GM12878 (cell line): ENCODE measurements at regions not wholly inside any gene's neighbourhood (a gene's known extent, or its start where the extent isn't known, plus 50 kb on each side); places are given as distances from the start of the nearest gene placed in this dataset.

Experiments used
- ATAC-seq: fragments of 200-7000 bp; cut with Tn5 transposase; 3 replicates; pipeline ENCODE4 v1.9.1; 2020; ENCODE audit warnings: mild to moderate bottlenecking, moderate library complexity
- BruUV-seq: library from RNA; stranded (reverse); fragments of 400-500 nt; replicated peaks from 2 replicates; lab custom pipeline; 2021; lab: Mats Ljungman, UMichigan
- CTCF ChIA-PET: fragments of 300-600 bp; sonication (Branson Sonifier 250); formaldehyde crosslinking; extraction: SDS; loops from one replicate; lab custom pipeline; 2021; ENCODE audit warnings: inconsistent platforms; lab: Yijun Ruan, JAX
- POLR2A ChIA-PET: fragments of 350-600 bp; formaldehyde crosslinking; extraction: SDS; loops from one replicate; lab custom pipeline; 2021; ENCODE audit warnings: inconsistent platforms; lab: Charles Lee
- RAD21 ChIA-PET: fragments of 300-600 bp; sonication (Branson Sonifier 250); formaldehyde crosslinking; loops from one replicate; lab custom pipeline; 2023; ENCODE audit warnings: antibody characterized with exemption; ENCODE audit not compliant: unreplicated experiment; lab: Charles Lee
- SMC1A ChIA-PET: fragments of 300-600 bp; sonication (Branson Sonifier 250); formaldehyde crosslinking; loops from one replicate; lab custom pipeline; 2023; ENCODE audit not compliant: unreplicated experiment, uncharacterized antibody; lab: Charles Lee
- DNase-seq: peaks from one replicate; pipeline ENCODE4 v3.0.0-alpha.2; 2011; ENCODE audit warnings: low read depth, low spot score
- FAIRE-seq: peaks from 3 replicates; lab custom pipeline; 2011; peaks lifted over from hg19 to GRCh38; lab: Jason Lieb, UNC
- H2AFZ ChIP-seq: 2 replicates; pipeline ENCODE4 v1.6.0; 2011; ENCODE audit warnings: low read depth, low read length, control low read depth; ENCODE audit not compliant: control insufficient read depth
- H3K27ac ChIP-seq: 2 replicates; pipeline ENCODE4 v1.5.1; 2011; ENCODE audit warnings: control low read depth; ENCODE audit not compliant: control insufficient read depth, insufficient read depth
- H3K27me3 ChIP-seq, 2 experiments: replicated peaks in 1 of 2; 2 replicates each; pipeline versions ENCODE4 v1.6.0 to v1.6.1; 2011; ENCODE audit warnings: low read length in 1 of 2; ENCODE audit not compliant: control insufficient read depth in 2 of 2, insufficient read depth in 2 of 2
- H3K36me3 ChIP-seq, 2 experiments: 2 replicates each; pipeline ENCODE4 v1.5.1; 2011; ENCODE audit warnings: low read length in 1 of 2; ENCODE audit not compliant: control insufficient read depth in 2 of 2, insufficient read depth in 2 of 2
- H3K4me1 ChIP-seq: 2 replicates; pipeline ENCODE4 v1.6.1; 2011; ENCODE audit warnings: mild to moderate bottlenecking, low read length, moderate library complexity, mixed read lengths; ENCODE audit not compliant: control insufficient read depth, insufficient read depth
- H3K4me2 ChIP-seq: 2 replicates; pipeline ENCODE4 v1.6.0; 2011; ENCODE audit warnings: control low read depth; ENCODE audit not compliant: control insufficient read depth, insufficient read depth
- H3K4me3 ChIP-seq: fragments of 200-600 bp; sonication (generic); 2 replicates; pipeline ENCODE4 v1.5.1; 2016
- H3K79me2 ChIP-seq: 2 replicates; pipeline ENCODE4 v1.6.0; 2011; ENCODE audit warnings: low read length; ENCODE audit not compliant: control insufficient read depth, insufficient read depth
- H3K9ac ChIP-seq: 2 replicates; pipeline ENCODE4 v1.8.0; 2011; ENCODE audit warnings: low read length, control low read depth, mixed read lengths; ENCODE audit not compliant: control insufficient read depth, insufficient read depth
- H3K9me3 ChIP-seq: replicated peaks from 3 replicates; pipeline ENCODE4 v1.5.1; 2011; ENCODE audit warnings: mild to moderate bottlenecking, low read length; ENCODE audit not compliant: control insufficient read depth, insufficient read depth
- H4K20me1 ChIP-seq: 2 replicates; pipeline ENCODE4 v1.6.0; 2011; ENCODE audit not compliant: control insufficient read depth, insufficient read depth
- CBFB ChIP-seq: IDR thresholded peaks from 2 replicates; pipeline ENCODE4 v1.6.1; 2016; ENCODE audit warnings: antibody characterized with exemption, low read depth
- HDAC6 ChIP-seq: fragments of 200-600 bp; sonication (generic); IDR thresholded peaks from one replicate; pipeline ENCODE4 v1.8.0; 2017; ENCODE audit warnings: antibody characterized with exemption; ENCODE audit not compliant: unreplicated experiment
- KDM1A ChIP-seq: fragments of 200-600 bp; sonication (generic); IDR thresholded peaks from 2 replicates; pipeline ENCODE4 v1.6.1; 2016; ENCODE audit warnings: borderline replicate concordance
- MYC ChIP-seq: IDR thresholded peaks from 2 replicates; pipeline ENCODE4 v1.6.1; 2011; ENCODE audit warnings: mild to moderate bottlenecking, low read length, moderate library complexity, inconsistent platforms; ENCODE audit not compliant: insufficient read depth, insufficient replicate concordance, insufficient read length, severe bottlenecking
- NFYA ChIP-seq: IDR thresholded peaks from 2 replicates; pipeline ENCODE4 v1.6.1; 2011; ENCODE audit warnings: low read depth, mild to moderate bottlenecking, low read length, improper control_type of control experiment, borderline replicate concordance
- RELB ChIP-seq: fragments of 450-650 bp; IDR thresholded peaks from 2 replicates; pipeline ENCODE4 v1.6.1; 2017; ENCODE audit warnings: low read depth, mild to moderate bottlenecking, moderate library complexity
- SREBF1 ChIP-seq: IDR thresholded peaks from 2 replicates; pipeline ENCODE4 v1.6.1; 2012; ENCODE audit warnings: mild to moderate bottlenecking, low read length
- ZNF384 ChIP-seq: IDR thresholded peaks from 2 replicates; pipeline ENCODE4 v1.6.1; 2012; ENCODE audit warnings: low read depth, mild to moderate bottlenecking, low read length, improper control_type of control experiment, borderline replicate concordance
- ZNF622 ChIP-seq: fragments of 450-650 bp; IDR thresholded peaks from 2 replicates; pipeline ENCODE4 v1.6.1; 2017; ENCODE audit warnings: mild to moderate bottlenecking, inconsistent platforms
- ZNF687 ChIP-seq: fragments of 450-650 bp; IDR thresholded peaks from 2 replicates; pipeline ENCODE4 v1.6.1; 2017; ENCODE audit warnings: mild to moderate bottlenecking, moderate library complexity
- in situ Hi-C: fragments of 300-500 bp; cut with MboI; formaldehyde crosslinking; loops from 9 replicates; pipeline ENCODE4 v1.14.3; 2018; ENCODE audit warnings: mixed read lengths
- intact Hi-C: fragments of 100-400 bp; cut with micrococcal nuclease; formaldehyde crosslinking; loops from one replicate; pipeline ENCODE4 v1.14.2; 2022; ENCODE audit not compliant: unreplicated experiment
- TF ChIP-seq, protein P1 (sequence below): fragments of 450-650 bp; conservative IDR thresholded peaks from 2 replicates; pipeline ENCODE4 v1.6.1; 2017; ENCODE audit warnings: mild to moderate bottlenecking, moderate library complexity
- TF ChIP-seq, protein P2 (sequence below): fragments of 450-650 bp; IDR thresholded peaks from 2 replicates; pipeline ENCODE4 v1.6.1; 2016; ENCODE audit warnings: mild to moderate bottlenecking
- TF ChIP-seq, protein P3 (sequence below): IDR thresholded peaks from 2 replicates; pipeline ENCODE4 v1.6.1; 2012; ENCODE audit warnings: low read depth, low read length, improper control_type of control experiment

- H4K20me1 ChIP-seq = no peaks in the 10 kb centered on the region
- H3K79me2 ChIP-seq = no peaks in the 10 kb centered on the region
- in situ Hi-C loops = no loop called here
- no TSS peak for BruUV-seq
- H3K27ac ChIP-seq = no peak overlapping the region
- H3K4me1 ChIP-seq = no peaks in the 10 kb centered on the region
- FAIRE-seq (no peak), ATAC-seq (no peak), DNase-seq (no peak)
- no peak overlapping the region for H3K4me3 ChIP-seq
- ChIA-PET SMC1A (interaction anchor here (1.2 to 2.2 kb wide), 3 partner anchors 10 to 41 kb away, joined by 3 to 6 read pairs (median 4); no protein-coding TSS in a partner anchor), RAD21 (no interaction called here), CTCF (no interaction called here), POLR2A (no interaction called here)
- no peaks in the 10 kb centered on the region for H3K36me3 ChIP-seq
- H3K9ac ChIP-seq = no peak overlapping the region
- H3K27me3 ChIP-seq = no peaks in the 10 kb centered on the region
- H3K4me2 ChIP-seq = no peak overlapping the region
- H3K9me3 ChIP-seq = no peaks in the 10 kb centered on the region
- no peak overlapping the region for H2AFZ ChIP-seq
- intact Hi-C loops = no loop called here
- no peak for TF ChIP-seq ZNF687
- TF ChIP-seq, protein P1, sequence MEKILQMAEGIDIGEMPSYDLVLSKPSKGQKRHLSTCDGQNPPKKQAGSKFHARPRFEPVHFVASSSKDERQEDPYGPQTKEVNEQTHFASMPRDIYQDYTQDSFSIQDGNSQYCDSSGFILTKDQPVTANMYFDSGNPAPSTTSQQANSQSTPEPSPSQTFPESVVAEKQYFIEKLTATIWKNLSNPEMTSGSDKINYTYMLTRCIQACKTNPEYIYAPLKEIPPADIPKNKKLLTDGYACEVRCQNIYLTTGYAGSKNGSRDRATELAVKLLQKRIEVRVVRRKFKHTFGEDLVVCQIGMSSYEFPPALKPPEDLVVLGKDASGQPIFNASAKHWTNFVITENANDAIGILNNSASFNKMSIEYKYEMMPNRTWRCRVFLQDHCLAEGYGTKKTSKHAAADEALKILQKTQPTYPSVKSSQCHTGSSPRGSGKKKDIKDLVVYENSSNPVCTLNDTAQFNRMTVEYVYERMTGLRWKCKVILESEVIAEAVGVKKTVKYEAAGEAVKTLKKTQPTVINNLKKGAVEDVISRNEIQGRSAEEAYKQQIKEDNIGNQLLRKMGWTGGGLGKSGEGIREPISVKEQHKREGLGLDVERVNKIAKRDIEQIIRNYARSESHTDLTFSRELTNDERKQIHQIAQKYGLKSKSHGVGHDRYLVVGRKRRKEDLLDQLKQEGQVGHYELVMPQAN = no peak
- no peak for TF ChIP-seq NFYA
- TF ChIP-seq ZNF384 = no peak
- no peak for TF ChIP-seq ZNF622
- TF ChIP-seq MYC = no peak
- TF ChIP-seq RELB = no peak
- no peak for TF ChIP-seq HDAC6
- no peak for TF ChIP-seq CBFB
- no peak for TF ChIP-seq SREBF1
- no peak for TF ChIP-seq KDM1A
- TF ChIP-seq, protein P2, sequence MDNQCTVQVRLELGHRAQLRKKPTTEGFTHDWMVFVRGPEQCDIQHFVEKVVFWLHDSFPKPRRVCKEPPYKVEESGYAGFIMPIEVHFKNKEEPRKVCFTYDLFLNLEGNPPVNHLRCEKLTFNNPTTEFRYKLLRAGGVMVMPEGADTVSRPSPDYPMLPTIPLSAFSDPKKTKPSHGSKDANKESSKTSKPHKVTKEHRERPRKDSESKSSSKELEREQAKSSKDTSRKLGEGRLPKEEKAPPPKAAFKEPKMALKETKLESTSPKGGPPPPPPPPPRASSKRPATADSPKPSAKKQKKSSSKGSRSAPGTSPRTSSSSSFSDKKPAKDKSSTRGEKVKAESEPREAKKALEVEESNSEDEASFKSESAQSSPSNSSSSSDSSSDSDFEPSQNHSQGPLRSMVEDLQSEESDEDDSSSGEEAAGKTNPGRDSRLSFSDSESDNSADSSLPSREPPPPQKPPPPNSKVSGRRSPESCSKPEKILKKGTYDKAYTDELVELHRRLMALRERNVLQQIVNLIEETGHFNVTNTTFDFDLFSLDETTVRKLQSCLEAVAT = no peak
- TF ChIP-seq, protein P3, sequence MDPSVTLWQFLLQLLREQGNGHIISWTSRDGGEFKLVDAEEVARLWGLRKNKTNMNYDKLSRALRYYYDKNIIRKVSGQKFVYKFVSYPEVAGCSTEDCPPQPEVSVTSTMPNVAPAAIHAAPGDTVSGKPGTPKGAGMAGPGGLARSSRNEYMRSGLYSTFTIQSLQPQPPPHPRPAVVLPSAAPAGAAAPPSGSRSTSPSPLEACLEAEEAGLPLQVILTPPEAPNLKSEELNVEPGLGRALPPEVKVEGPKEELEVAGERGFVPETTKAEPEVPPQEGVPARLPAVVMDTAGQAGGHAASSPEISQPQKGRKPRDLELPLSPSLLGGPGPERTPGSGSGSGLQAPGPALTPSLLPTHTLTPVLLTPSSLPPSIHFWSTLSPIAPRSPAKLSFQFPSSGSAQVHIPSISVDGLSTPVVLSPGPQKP = no peak
Observed at GRCh38 chr7:131149429-131149773, 178.3 kb upstream of the MKLN1 start.
